GM23338 (cell line): ENCODE measurements at regions not wholly inside any gene's neighbourhood (a gene's known extent, or its start where the extent isn't known, plus 50 kb on each side); places are given as distances from the start of the nearest gene placed in this dataset.

Source experiments
- ATAC-seq: fragments of 200-7000 bp; cut with Tn5 transposase; 3 replicates; pipeline ENCODE4 v1.9.1; 2020
- DNase-seq: peaks from one replicate; pipeline ENCODE4 v3.0.0-alpha.2; 2015; ENCODE audit warnings: low spot score
- H2AFZ ChIP-seq: fragments of 200-600 bp; sonication (generic); 2 replicates; pipeline ENCODE4 v1.8.0; 2016; ENCODE audit warnings: antibody characterized with exemption, mild to moderate bottlenecking, moderate library complexity
- H3F3A ChIP-seq: fragments of 200-600 bp; sonication (generic); replicated peaks from 2 replicates; pipeline ENCODE4 v1.8.0; 2017; ENCODE audit warnings: antibody characterized with exemption, mixed run types, low read depth
- H3K27ac ChIP-seq: fragments of 200-600 bp; sonication (generic); 2 replicates; pipeline ENCODE4 v1.6.1; 2016; ENCODE audit warnings: low read depth
- H3K27me3 ChIP-seq: fragments of 200-600 bp; sonication (generic); 2 replicates; pipeline ENCODE4 v1.8.0; 2016; ENCODE audit warnings: mild to moderate bottlenecking, mixed run types, moderate library complexity; ENCODE audit not compliant: insufficient read depth
- H3K36me3 ChIP-seq: fragments of 200-600 bp; sonication (generic); 2 replicates; pipeline ENCODE4 v1.8.0; 2016; ENCODE audit warnings: mild to moderate bottlenecking; ENCODE audit not compliant: insufficient read depth
- H3K4me1 ChIP-seq: fragments of 200-600 bp; sonication (generic); 2 replicates; pipeline ENCODE4 v1.8.0; 2016; ENCODE audit warnings: mild to moderate bottlenecking, moderate library complexity; ENCODE audit not compliant: insufficient read depth
- H3K4me2 ChIP-seq: fragments of 200-600 bp; sonication (generic); 2 replicates; pipeline ENCODE4 v1.7.1; 2017; ENCODE audit warnings: mixed run types
- H3K4me3 ChIP-seq: fragments of 200-600 bp; sonication (generic); 2 replicates; pipeline ENCODE4 v1.6.1; 2016; ENCODE audit warnings: mixed run types
- H3K79me2 ChIP-seq: fragments of 200-600 bp; sonication (generic); replicated peaks from 2 replicates; pipeline ENCODE4 v1.8.0; 2017; ENCODE audit warnings: mild to moderate bottlenecking; ENCODE audit not compliant: insufficient read depth
- H3K9me2 ChIP-seq: fragments of 200-600 bp; sonication (generic); 2 replicates; pipeline ENCODE4 v1.8.0; 2017; ENCODE audit not compliant: insufficient read depth
- H4K20me1 ChIP-seq: fragments of 200-600 bp; sonication (generic); replicated peaks from 2 replicates; pipeline ENCODE4 v1.8.0; 2017; ENCODE audit warnings: mild to moderate bottlenecking; ENCODE audit not compliant: insufficient read depth
- H3K27ac Mint-ChIP-seq: 2 replicates; pipeline ENCODE4 v1.8.0; 2020; ENCODE audit warnings: inconsistent platforms, mild to moderate bottlenecking, moderate library complexity, mixed read lengths
- H3K27me3 Mint-ChIP-seq: 3 replicates; pipeline ENCODE4 v1.8.0; 2022; ENCODE audit warnings: low read depth, mild to moderate bottlenecking, moderate library complexity, mixed read lengths, inconsistent platforms; ENCODE audit not compliant: insufficient read depth, poor library complexity
- H3K36me3 Mint-ChIP-seq: 3 replicates; pipeline ENCODE4 v1.8.0; 2021; ENCODE audit warnings: low read depth, mild to moderate bottlenecking, inconsistent platforms, moderate library complexity, mixed read lengths
- H3K4me1 Mint-ChIP-seq: 3 replicates; pipeline ENCODE4 v1.8.0; 2020; ENCODE audit warnings: mild to moderate bottlenecking, inconsistent platforms, mixed read lengths
- H3K4me3 Mint-ChIP-seq: 3 replicates; pipeline ENCODE4 v1.8.0; 2021; ENCODE audit warnings: moderate library complexity, mild to moderate bottlenecking, inconsistent platforms, mixed read lengths
- H3K9me3 Mint-ChIP-seq: 3 replicates; pipeline ENCODE4 v1.8.0; 2020; ENCODE audit warnings: moderate library complexity, mild to moderate bottlenecking, inconsistent platforms, mixed read lengths
- CREB1 ChIP-seq: fragments of 250-450 bp; sonication (Bioruptor Pico); IDR thresholded peaks from 2 replicates; pipeline ENCODE4 v1.5.0; 2020; ENCODE audit warnings: low read depth, mild to moderate bottlenecking, moderate library complexity
- ETS1 ChIP-seq: IDR thresholded peaks from 2 replicates; pipeline ENCODE4 v1.6.1; 2016; ENCODE audit warnings: antibody characterized with exemption
- EZH2 ChIP-seq: fragments of 200-600 bp; sonication (generic); IDR thresholded peaks from one replicate; pipeline ENCODE4 v1.8.0; 2017; ENCODE audit warnings: antibody characterized with exemption, mild to moderate bottlenecking, low read depth; ENCODE audit not compliant: unreplicated experiment
- EZH2phosphoT487 ChIP-seq: fragments of 200-600 bp; sonication (generic); IDR thresholded peaks from one replicate; pipeline ENCODE4 v1.8.1; 2018; ENCODE audit warnings: antibody characterized with exemption; ENCODE audit not compliant: unreplicated experiment
- JUNB ChIP-seq: IDR thresholded peaks from one replicate; pipeline ENCODE4 v1.6.1; 2016; ENCODE audit warnings: antibody characterized with exemption; ENCODE audit not compliant: unreplicated experiment
- POLR2AphosphoS5 ChIP-seq: IDR thresholded peaks from 2 replicates; pipeline ENCODE4 v1.6.1; 2016; ENCODE audit warnings: antibody characterized with exemption, low read depth
- REST ChIP-seq: IDR thresholded peaks from one replicate; pipeline ENCODE4 v1.6.1; 2018; ENCODE audit warnings: antibody characterized with exemption; ENCODE audit not compliant: unreplicated experiment
- STAT1 ChIP-seq: IDR thresholded peaks from one replicate; pipeline ENCODE4 v1.6.1; 2016; ENCODE audit warnings: antibody characterized with exemption; ENCODE audit not compliant: unreplicated experiment
- ZNF331 ChIP-seq: fragments of 250-450 bp; sonication (Bioruptor Pico); IDR thresholded peaks from 2 replicates; pipeline ENCODE4 v1.5.0; 2020; ENCODE audit warnings: low read depth, mild to moderate bottlenecking, moderate library complexity
- TF ChIP-seq, protein P1 (sequence below): fragments of 250-450 bp; sonication (Bioruptor Pico); IDR thresholded peaks from 2 replicates; pipeline ENCODE4 v1.5.0; 2020; ENCODE audit warnings: mild to moderate bottlenecking, moderate library complexity

DNA sequence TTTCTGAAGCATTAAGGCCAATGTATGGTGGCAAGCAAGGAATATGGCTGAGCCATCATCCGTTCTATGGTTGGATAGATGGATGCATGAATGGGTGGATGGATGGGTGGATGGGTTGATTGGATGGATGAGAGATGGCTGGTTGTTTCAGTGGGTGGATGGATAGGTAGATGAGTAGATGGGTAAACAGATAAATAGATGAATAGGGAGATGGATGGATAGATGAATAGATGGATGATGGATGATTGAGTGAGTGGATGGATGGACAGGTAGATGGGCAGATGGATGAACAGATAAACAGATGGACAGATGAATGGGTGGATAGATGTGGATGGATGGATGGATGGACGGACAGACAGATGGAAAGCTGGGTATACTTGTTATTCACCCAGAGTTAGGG, 92.6 kb upstream of the ZNF618 start:
- no peaks in the 10 kb centered on the region for H3K36me3 Mint-ChIP-seq
- H3K9me3 Mint-ChIP-seq, result no peaks in the 10 kb centered on the region
- peaks cover 20% of the 10 kb centered on the region for H3K4me1 Mint-ChIP-seq

More for the DNA sequence above, 92.6 kb upstream of the ZNF618 start:
- Mint-ChIP-seq H3K4me3 (no peak overlapping the region), H3K27me3 (peaks cover 7% of the 10 kb centered on the region), H3K27ac (no peak overlapping the region)
- H3K79me2 ChIP-seq, result no peaks in the 10 kb centered on the region
- no peaks in the 10 kb centered on the region for H3K36me3 ChIP-seq
- no peaks in the 10 kb centered on the region for H3F3A ChIP-seq
- H3K9me2 ChIP-seq, result no peaks in the 10 kb centered on the region
- H3K27ac ChIP-seq, result no peak overlapping the region
- 0 out of 2 replicates have a peak, but pooled peaks cover 7% of the 10 kb centered on the region for H3K27me3 ChIP-seq
- ATAC-seq (no peak), DNase-seq (no peak)
- TF ChIP-seq POLR2AphosphoS5 (no peak), STAT1 (no peak), CREB1 (CRISPR knock-in tag) (no peak), REST (no peak), ETS1 (no peak), EZH2phosphoT487 (no peak), EZH2 (no peak), JUNB (no peak), ZNF331 (CRISPR knock-in tag) (no peak)
- TF ChIP-seq, protein P1, sequence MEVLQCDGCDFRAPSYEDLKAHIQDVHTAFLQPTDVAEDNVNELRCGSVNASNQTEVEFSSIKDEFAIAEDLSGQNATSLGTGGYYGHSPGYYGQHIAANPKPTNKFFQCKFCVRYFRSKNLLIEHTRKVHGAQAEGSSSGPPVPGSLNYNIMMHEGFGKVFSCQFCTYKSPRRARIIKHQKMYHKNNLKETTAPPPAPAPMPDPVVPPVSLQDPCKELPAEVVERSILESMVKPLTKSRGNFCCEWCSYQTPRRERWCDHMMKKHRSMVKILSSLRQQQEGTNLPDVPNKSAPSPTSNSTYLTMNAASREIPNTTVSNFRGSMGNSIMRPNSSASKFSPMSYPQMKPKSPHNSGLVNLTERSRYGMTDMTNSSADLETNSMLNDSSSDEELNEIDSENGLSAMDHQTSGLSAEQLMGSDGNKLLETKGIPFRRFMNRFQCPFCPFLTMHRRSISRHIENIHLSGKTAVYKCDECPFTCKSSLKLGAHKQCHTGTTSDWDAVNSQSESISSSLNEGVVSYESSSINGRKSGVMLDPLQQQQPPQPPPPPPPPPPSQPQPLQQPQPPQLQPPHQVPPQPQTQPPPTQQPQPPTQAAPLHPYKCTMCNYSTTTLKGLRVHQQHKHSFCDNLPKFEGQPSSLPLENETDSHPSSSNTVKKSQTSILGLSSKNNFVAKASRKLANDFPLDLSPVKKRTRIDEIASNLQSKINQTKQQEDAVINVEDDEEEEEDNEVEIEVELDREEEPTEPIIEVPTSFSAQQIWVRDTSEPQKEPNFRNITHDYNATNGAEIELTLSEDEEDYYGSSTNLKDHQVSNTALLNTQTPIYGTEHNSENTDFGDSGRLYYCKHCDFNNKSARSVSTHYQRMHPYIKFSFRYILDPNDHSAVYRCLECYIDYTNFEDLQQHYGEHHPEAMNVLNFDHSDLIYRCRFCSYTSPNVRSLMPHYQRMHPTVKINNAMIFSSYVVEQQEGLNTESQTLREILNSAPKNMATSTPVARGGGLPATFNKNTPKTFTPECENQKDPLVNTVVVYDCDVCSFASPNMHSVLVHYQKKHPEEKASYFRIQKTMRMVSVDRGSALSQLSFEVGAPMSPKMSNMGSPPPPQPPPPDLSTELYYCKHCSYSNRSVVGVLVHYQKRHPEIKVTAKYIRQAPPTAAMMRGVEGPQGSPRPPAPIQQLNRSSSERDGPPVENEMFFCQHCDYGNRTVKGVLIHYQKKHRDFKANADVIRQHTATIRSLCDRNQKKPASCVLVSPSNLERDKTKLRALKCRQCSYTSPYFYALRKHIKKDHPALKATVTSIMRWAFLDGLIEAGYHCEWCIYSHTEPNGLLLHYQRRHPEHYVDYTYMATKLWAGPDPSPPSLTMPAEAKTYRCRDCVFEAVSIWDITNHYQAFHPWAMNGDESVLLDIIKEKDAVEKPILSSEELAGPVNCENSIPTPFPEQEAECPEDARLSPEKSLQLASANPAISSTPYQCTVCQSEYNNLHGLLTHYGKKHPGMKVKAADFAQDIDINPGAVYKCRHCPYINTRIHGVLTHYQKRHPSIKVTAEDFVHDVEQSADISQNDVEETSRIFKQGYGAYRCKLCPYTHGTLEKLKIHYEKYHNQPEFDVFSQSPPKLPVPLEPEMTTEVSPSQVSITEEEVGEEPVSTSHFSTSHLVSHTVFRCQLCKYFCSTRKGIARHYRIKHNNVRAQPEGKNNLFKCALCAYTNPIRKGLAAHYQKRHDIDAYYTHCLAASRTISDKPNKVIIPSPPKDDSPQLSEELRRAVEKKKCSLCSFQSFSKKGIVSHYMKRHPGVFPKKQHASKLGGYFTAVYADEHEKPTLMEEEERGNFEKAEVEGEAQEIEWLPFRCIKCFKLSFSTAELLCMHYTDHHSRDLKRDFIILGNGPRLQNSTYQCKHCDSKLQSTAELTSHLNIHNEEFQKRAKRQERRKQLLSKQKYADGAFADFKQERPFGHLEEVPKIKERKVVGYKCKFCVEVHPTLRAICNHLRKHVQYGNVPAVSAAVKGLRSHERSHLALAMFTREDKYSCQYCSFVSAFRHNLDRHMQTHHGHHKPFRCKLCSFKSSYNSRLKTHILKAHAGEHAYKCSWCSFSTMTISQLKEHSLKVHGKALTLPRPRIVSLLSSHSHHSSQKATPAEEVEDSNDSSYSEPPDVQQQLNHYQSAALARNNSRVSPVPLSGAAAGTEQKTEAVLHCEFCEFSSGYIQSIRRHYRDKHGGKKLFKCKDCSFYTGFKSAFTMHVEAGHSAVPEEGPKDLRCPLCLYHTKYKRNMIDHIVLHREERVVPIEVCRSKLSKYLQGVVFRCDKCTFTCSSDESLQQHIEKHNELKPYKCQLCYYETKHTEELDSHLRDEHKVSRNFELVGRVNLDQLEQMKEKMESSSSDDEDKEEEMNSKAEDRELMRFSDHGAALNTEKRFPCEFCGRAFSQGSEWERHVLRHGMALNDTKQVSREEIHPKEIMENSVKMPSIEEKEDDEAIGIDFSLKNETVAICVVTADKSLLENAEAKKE (CRISPR knock-in tag), result no peak
- H2AFZ ChIP-seq, result no peak overlapping the region
- H3K4me2 ChIP-seq, result no peak overlapping the region
- H3K4me3 ChIP-seq, result no peak overlapping the region
- H4K20me1 ChIP-seq, result no peaks in the 10 kb centered on the region
- peaks cover 11% of the 10 kb centered on the region for H3K4me1 ChIP-seq
